ENCODE measurements at regions not wholly inside any gene's neighbourhood (a gene's known extent, or its start where the extent isn't known, plus 50 kb on each side); places are given as distances from the start of the nearest gene placed in this dataset.
A peak's percentile ranks its signal among the peaks of the same experiment; 100 is the strongest.

GRCh38 chr4:100826067-100826466, 308.2 kb upstream of the EMCN start:
- DNase-seq (ENCODE audit: low read depth), result no peak
- no peak overlapping the region for H3K4me3 ChIP-seq (ENCODE audit: low read length)
- TF ChIP-seq CTCF (conservative IDR thresholded peaks at IDR 0.05; ENCODE audit: low read length), result no peak

DNA sequence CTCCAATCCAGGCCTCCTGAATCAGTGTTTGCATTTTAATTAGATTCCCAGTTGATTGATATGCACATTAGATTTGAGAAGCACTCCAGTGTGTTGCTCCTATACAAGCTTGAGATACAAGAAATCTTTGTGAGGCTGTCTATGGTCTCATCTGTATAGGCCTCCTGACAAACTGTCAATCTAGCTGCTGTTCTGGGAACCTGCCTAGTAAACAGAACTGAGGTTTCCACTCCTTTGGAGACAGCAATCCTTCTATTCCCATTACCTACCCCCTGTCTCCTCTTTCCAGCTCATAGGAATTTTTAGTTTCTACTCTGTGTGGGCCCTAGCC, 306.1 kb upstream of the EMCN start:
- H3K4me3 ChIP-seq (ENCODE audit: low read length), result no peak overlapping the region
- DNase-seq (ENCODE audit: low read depth), result no peak
- TF ChIP-seq CTCF (conservative IDR thresholded peaks at IDR 0.05; ENCODE audit: low read length), result no peak

DNA sequence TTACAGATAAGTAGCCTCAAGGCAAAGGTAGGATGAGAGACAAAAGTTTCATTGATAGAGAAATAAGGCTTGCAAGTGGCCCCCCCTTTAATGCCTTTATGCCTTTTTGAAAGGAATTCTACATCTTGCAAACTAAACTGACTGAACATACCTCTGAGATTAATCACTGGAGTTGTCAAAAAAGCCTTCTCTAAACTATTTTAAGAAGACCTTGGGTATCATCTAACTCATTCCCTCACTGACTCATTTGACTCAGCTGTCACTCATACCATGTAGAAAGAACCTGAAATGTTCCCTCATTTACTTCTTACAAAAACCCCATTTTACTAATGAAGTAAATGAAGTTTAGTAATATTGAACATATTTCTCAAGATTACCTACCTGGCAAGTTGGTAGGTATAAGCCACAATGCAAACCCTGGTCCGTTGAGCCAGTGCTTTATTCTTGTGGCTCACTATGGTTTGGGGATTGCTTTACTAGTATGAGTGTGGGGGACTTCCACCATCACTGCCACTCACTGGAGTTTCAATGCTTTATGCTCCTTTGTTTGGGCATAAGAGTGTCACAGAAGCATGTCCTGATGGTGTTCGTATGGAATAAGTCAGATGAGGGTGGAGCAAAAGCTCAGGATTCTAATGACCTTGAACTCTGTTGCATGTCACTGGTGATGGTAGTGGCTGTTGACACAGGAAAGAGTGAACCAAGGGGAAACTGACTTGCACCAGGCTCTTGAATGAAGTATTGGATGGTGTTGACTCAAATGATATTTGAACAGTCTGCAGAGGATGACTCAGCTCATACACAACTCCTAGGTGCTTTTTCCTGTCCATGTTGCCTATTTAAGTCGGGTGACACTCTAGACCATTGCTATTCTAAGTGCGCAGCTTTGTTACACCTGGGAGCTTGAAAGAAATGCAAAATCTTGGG, 305.5 kb upstream of the EMCN start:
- peak; percentile 16 for DNase-seq (ENCODE audit: low read depth)
- no peak for TF ChIP-seq CTCF (conservative IDR thresholded peaks at IDR 0.05; ENCODE audit: low read length)
- H3K4me3 ChIP-seq (ENCODE audit: low read length), result no peak overlapping the region

DNA sequence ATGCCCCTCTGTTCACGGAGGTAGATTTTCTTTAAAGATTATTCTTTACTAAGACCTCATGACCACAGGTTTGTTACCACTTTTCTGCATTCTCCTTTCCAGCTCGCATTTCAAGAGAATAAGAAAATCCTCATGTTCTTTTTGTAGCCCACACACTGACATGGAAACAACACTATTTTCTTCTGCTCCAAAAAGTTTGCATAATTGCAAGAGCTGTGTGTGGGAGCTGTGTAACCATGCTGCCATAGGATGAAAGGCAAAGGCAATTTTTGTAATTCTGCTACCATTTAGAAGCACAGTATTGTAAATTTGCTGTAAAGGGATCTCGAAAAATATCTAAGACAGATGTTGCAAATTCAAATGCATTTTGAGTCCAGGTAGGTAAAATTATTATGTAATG, 302.4 kb upstream of the EMCN start:
- no peak for DNase-seq (ENCODE audit: low read depth)

GRCh38 chr4:100819505-100819904, 301.7 kb upstream of the EMCN start:
- DNase-seq (ENCODE audit: low read depth), result no peak
- no peak overlapping the region for H3K4me3 ChIP-seq (ENCODE audit: low read length)
- TF ChIP-seq CTCF (conservative IDR thresholded peaks at IDR 0.05; ENCODE audit: low read length), result no peak

More for the DNA sequence above, 302.4 kb upstream of the EMCN start:
- no peak overlapping the region for H3K4me3 ChIP-seq (ENCODE audit: low read length)
- TF ChIP-seq CTCF (conservative IDR thresholded peaks at IDR 0.05; ENCODE audit: low read length), result no peak

- TF ChIP-seq CTCF (conservative IDR thresholded peaks at IDR 0.05; ENCODE audit: low read length), result no peak
- no peak for DNase-seq (ENCODE audit: low read depth)
- no peak overlapping the region for H3K4me3 ChIP-seq (ENCODE audit: low read length)
Measured at GRCh38 chr4:100816436-100817045, 298.7 kb upstream of the EMCN start.

DNA sequence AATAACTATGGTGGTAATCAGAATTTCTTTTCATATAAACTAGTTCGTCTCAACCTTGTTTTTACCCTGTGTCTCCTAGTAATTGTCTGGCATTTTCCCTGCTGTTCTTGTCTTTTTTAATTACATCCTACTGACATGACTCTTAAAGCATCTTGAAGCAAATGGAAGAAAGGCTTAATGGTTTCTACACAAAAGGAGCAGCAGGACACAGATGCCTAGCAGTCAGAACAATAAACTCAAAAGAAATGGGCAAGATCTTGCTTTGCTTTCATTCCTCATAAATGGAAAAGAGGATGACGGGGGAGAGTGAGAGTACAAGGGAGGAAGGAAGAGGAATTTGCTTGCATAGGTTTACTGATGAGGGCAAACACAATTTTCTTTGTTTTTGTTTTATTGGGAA, 293.2 kb upstream of the EMCN start:
- no peak for TF ChIP-seq CTCF (conservative IDR thresholded peaks at IDR 0.05; ENCODE audit: low read length)
- H3K4me3 ChIP-seq (ENCODE audit: low read length), result no peak overlapping the region
- DNase-seq (ENCODE audit: low read depth), result no peak
